GM19438 (cell line): ENCODE measurements at regions not wholly inside any gene's neighbourhood (a gene's known extent, or its start where the extent isn't known, plus 50 kb on each side); places are given as distances from the start of the nearest gene placed in this dataset.
"Not testable (repeated sequence)": the region's sequence is repeated elsewhere in the genome, so short reads cannot be mapped to it uniquely, and the experiment has no call there.

ENCODE experiments used
- ATAC-seq: cut with Tn5 transposase; IDR thresholded peaks from one replicate; pipeline ENCODE4 v1.9.1; 2021; ENCODE audit warnings: low read depth; ENCODE audit not compliant: unreplicated experiment

DNA sequence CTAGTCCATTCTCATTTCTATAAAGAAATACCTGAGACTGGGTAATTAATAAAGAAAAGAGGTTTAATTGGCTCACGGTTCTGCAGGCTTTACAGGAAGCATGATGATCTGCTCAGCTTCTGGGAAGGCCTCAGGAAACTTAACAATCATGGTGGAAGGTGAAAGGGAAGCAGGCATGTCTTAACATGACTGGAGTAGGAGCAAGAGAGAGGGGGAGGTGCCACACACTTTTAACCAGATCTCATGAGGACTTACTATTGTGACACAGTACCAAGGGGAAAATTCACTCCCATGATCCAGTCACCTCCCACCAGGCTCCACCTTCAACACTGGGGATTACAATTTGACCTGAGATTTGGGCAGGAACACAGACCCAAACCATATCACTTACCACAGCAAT, 310.1 kb downstream of the SH3GL2 start:
- not testable (repeated sequence) for ATAC-seq

DNA sequence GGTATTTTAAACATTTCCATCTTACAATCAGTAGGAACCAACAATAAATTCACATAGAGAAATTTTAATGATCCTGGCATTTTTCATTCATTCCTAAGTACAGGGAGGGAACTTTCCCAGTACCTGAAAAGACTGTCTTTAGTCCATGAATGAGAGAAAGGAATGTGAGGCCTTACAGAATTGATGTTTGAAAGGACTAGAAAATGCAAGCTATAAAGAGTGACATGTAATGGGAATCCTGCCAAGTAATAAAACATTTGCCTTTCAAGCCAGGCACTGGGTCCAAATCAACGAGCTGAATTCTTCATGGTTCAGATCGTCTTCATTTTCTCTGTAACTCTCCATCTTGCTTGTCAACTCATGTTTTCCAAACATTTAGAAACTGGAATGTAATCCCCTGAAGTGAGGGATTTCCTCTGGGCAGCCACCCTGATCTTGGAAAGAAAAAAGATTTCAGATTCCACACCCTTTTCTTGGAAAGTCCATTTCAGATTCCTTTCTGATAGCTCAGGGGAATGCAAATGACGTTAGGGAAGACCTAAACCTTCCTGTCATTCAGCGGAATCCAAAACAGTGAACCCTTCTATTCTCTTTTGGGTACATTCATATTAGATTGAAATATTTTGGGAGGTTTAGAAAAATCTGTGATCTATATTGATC, 315.8 kb downstream of the SH3GL2 start:
- no peak for ATAC-seq

DNA sequence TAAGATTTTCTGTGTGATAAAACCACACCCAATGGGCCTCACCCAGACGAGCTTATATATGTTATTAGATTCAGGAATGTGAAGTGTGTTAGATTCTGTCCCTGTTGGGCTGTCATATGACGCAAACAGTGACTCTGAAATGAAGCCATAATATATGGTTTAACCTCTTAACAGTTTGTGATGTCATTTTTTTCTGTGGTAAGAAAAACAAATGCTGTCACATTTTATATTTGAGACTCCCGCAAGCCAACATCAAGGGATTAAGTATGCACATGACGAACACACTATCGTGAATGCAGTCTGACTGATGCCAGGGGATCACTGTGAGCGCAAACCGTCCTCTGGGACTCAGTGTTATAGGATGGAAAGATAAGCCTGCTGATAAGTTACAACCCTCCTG, 321.7 kb downstream of the SH3GL2 start:
- no peak for ATAC-seq

DNA sequence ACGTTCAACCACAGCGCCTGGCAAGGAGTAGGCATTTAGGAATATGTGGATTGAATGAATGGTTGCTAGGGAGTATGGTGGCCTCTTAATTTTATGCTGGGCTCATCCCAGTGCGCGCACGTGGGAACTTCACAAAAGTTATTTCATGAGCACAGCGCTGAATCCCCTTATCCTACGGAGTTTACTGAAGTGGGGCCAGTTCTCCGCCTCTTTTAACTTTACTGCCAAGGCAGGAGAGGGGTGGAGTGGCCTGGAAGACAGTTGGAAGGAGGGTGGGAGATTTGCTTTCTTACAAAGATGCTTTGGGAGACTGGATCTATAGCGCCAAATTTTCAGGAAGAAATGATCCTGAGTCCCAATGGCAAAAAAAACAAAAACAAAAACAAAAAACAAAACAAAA, 326.5 kb downstream of the SH3GL2 start:
- ATAC-seq: no peak

DNA sequence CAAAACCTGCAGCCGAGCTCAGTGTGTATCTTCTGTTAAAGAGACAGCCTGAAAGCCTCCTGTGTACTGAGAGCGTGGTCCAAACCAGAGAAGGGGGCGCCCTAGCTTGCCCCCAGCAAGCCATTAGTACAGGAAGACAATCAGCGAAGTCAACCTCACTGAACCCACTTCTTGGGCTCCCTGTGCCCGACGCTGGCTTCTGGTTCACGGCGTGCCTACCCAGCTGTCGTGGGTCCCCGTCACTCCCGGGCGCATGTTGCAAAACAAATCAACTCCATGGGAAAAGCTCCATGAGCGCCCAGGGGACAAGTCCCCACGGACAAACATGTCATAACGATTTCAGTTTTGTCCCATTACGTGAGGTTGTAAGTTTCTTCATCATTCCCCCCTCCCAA, 326.9 kb downstream of the SH3GL2 start:
- no peak for ATAC-seq

DNA sequence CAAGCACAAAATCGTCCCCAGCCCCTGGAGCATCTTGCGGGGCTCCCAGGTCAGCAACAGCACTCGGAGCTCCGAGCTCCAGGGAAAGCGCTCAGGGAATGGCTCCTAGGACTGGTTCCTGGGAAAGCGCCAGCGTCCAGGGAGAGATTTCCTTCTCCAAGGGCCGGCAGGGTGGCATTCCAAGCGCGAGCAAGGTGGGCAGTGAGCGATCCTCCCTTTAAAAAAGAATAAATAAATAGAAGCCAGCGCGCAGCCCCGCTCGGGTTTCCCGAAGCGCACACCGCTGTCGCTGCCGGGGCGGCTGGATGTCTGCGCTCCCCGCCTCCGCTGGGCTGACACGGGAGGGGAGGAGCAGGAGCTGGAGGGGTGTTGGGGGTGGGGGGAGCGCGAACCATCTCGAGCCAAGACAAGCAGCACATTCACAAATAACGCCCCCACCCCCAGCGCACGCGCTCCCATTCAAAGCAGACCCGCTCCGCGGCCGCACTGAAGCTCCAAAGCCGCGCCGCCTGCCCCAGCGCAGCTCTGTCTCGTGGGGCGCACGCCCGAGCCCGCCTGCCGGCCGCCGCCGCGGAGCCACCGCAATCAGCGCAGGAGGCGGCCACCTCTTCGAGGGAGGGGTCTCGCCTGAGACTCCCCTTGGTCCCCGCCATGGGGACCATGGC, 327.4 kb downstream of the SH3GL2 start:
- ATAC-seq: no peak

DNA sequence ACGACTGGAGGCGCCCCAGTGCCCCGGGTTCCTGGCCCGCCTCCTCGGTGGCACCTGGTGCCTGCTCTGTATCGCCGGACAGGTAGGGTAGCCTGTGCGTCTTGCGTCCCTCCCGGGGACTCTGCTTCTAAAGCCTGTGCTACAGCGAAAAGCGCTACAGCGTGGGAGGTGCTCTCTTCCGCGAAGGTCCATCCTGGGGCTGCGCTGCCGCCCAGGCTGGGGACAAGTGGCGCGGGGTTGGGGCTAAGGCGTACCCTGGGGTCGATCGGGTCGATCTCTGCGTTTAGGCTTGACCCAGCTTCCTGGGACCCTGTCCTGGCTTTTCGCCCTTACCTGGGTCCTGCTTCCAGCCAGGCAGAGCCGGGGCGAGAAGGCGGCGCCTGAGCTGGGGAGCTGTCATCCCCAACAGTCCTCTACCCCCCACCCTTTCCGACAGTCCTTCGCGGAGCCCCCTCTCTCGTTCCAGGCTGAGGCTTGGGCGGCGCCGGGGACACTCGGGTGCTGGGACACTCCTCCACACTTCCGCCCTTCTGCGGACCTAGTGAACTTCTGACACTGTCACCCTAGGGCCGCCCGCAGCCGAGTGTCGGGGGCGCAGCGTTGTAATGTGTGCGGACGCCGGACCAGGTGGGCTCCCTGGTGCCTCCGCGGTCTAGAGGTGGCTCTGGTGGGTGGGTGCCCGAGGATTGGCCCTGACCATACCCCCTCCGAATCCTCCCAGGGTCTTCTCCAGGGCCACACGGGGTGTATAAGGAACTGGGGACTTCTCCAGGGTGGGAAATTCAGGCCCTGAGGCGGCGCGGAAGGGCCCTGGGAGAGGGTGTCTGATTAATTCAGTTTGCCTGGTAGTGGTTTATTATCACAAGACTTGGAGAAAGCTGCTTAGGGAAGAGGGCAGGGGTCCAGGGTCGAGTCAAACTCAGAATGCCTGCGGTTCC, 328.2 kb downstream of the SH3GL2 start:
- no peak for ATAC-seq

DNA sequence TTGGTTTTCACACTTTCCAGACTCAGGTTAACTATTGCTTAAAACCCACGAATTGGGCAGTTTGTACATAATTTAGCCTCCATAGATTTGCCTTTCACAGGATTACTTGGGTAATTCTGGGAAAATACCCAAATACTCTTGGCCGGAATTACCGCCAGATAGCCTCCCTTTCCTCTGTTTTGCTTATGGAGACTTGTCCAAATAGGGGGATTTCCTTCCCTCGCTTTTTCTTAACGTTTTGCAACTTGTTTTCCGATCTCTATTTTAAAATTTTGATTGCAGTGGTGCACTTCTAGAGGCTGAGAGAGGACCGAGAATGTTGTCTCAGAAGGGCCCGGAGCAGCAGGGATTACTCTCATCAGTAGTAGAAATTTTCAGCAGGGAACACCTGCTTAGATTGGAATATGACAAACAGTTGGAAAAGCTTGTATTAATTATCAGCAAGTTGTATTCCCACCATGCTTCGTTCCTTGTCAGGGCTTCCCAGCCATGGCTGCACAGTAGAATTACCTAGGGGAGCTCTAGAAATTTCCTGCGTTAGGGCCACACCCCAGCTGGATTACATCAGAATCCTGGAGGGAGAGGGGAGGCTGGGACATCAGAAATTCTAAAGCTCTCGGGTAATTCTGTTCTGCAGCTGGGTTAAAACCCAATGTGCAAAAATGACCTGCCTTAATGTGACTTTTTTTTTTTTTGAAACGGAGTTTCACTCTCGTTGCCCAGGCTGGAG, 329.1 kb downstream of the SH3GL2 start:
- no peak for ATAC-seq

DNA sequence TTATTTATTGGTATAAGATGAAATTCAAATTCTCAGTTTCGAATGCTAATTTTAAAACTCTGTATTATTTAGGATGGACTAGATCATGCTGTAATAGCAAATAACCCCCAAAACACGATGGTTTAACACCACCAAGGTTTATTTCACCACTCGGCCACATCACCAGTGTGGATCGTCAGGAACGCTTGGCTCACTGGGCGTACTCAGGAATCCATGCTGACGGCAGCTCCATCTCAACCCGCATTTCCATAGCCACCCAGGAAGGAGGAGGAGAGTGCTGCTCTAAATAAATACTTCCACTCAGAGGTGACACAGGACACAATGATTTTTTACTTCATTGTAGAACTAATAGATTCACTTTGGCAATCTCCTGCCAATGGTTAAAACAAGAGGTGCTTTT, 347.4 kb downstream of the SH3GL2 start:
- no peak for ATAC-seq

DNA sequence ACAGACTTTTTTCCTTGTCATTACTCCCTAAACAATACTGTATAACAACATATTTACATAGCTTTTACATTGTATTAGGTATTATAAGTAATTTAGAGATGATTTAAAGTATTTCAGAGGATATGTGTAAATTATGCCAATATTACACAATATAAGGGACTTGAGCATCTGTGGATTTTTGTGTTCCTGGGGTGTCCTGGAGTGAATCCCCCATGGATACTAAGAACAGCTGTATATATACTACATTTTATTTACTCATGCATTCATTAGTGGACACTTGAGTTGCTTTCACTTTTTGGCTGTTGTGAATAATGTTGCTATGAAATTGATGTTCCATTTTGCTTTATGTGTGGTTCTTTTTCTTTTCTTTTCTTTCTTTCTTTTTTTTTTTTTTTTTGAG, 348.8 kb downstream of the SH3GL2 start:
- no peak for ATAC-seq

DNA sequence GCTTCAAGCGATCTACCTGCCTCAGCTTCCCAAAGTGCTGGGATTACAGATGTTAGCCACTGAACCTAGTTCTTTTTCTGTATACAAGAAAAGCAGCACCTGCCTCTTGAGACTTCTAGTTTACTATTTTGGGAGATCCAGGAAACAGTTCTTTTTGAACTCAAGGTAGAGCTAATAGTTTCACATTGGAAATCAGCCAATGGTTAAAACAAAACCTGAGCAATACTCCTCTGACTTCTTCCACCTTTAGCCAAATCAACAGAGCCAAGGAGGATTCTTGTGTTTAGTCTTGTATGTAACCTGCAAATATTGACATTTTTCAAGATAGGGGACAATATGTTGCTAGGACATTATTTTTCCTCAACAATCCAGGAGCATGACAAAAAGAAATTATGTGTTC, 349.4 kb downstream of the SH3GL2 start:
- peak; percentile 75 for ATAC-seq

DNA sequence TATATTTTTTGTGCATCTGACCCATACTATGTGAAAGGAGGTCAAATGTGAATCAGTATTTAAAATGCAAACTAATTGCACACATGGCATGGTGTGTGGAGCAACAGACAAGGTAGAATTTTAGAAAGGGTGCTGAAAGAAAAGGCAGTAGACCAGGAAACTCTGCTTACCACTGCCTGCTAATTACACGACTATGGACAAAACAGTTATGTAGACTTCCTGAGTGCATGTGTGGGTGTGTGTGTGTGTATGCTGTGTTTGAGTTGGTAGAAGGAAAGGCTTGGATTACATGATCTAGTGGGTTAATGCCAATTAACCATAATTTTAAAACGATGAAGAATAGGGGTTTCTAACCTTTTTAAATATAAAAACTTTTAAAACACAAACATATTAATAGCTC, 349.9 kb downstream of the SH3GL2 start:
- no peak for ATAC-seq

DNA sequence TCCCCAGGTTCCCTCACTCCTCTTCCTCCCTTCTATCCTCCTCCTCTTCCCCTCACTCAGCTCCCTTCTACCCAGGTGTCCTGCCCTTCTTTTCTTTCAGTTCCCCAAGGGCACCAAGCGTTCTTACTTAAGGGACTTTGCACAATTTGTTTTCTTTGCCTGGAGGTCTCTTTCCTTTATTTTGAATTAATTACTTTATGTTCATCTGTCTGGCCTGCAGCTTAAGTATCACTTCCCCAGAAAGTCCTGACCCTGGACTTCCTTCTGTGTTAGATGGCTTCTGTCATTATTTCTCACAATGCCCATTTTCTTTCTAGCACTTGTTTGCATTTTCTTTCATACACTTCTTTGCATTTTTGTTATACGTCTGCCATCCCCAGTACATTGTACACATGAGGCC, 350.6 kb downstream of the SH3GL2 start:
- no peak for ATAC-seq

DNA sequence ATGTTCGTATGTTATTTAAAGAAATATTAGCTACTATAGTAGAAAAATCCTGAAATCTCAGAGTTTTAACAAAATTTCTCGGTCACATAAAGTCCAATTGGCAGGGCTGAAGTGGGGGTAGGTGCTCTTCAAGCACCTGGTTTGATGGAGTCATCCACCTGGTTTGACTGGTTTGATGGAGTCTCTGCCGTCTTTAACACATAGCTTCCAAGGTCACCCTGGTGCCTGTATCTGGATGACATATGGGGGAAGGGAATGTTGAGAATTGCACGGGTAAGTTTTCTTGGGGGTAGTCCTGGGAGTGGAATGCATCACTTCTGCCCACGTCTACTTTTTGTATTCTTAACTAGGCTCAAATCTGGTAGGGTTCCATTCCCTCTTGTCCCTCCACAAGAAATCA, 351.2 kb downstream of the SH3GL2 start:
- no peak for ATAC-seq

DNA sequence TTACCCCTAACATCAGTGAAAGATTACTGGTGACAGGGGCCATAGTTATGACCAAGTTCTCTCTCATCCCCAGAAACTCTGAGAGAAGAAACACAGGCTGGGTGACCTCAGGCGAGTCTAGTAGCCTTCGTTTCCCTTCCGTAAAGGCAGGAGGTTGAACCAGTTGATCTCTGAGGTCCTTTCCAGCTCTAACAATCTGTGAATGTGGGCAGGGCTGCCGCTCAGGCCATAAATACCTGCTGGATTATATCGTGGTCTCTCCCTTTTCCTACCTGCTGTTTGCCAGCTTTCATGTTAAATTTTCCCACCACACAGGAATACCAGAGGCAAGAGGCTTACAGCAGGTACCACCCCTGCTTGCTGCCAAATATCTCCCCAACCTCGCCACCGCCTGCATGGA, 357.5 kb downstream of the SH3GL2 start:
- no peak for ATAC-seq

DNA sequence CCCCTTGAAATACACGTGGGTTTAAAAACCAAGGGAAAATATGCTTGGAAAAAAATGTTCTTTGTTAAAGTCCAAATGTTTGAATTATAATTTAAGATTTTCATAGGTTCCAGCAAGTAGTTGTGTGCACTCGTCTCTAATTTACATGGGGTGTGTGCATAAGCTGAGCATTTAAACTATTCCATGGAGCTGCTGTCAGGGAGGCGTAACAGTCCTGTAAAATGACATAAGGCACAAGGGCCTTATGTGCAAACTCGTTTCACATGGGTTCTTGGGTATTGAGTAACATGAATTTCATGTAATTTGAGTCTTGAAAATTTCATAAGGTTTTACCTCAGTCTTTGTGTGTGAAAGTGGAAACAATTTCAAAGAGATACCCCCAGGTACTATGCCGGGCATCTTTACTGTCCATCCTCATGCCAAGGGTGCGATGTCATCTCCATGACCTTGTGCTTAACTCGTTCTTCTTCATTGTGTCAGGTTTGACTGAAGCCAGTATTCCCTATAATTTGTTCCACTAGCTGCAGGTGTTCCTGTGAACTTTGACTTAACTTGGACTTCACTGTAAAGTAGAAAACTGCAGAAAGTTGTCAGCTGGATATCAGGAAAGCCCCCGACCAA, 359.3 kb downstream of the SH3GL2 start:
- ATAC-seq: no peak

DNA sequence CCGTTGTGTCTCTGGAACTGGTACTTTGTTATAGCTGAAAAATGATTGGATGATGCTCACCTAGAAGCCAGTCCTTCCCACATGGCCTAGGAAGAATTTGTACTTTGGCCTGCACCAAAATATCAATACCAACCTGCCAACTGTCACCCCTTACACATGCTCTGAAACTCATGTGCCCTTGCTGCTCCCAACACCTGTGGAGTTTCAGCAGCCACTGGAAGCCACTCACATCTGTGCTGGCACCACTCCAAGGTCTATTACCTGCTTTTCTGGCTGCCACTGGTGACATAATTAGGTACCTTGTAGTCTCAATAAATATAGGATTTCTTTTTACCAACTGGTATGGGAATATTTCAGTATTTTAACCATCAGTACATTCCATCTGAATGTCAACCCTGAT, 363.6 kb downstream of the SH3GL2 start:
- ATAC-seq: no peak

DNA sequence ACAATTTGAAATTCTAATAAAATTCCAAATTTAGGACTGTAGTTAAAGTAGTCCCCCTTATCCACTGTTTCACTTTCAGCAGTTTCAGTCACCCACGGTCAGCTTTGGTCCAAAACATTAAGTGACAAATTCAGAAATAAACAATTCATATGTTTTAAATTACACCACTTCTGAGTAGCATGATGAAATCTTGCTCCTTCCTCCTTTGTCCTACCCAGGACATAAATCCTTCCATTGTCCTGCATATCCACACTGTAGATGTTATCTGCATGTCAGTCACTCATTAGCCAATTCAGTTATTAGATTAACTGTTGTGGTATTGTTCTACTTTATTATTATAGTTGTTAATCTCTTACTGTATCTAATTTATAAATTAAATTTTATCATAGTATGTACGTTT, 376.5 kb downstream of the SH3GL2 start:
- no peak for ATAC-seq

DNA sequence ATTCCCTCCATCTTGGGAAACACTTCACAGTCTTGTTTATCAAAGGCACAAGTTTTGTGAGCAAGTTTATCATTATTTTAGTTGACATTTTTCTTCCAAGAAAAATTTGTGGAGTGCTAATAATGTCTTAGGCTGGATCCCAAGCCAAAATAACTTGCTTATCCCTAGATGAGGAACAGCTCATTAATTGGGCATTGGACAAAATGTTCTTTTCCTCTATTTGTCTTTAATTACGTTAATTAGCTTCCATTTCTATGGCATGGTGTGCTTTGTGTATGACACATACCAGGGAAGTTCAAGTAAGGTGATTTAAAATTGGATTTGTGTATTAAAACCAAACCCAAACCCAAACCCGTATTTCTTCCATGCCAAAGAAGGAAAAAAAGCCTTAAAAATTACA, 379.5 kb downstream of the SH3GL2 start:
- no peak for ATAC-seq

DNA sequence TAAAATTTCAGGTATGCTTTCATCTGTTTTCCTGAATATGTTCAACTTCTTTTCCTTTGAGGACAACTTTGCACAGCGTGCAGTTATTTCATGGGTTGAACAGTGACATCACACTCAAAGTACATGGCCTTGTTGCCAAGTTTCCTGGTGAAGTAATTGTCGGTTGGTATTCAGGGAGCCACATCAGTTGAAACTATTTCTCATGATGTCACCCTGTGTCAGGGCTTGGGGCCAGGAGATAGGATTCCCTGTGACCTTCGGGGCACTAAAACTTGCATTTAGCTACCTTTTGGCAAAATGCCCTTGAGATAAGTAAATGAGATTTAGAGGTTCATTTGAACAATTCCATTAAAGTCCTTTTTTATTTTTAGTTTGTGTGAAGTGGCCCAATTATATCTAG, 383.9 kb downstream of the SH3GL2 start:
- no peak for ATAC-seq
